ENCODE measurements at regions not wholly inside any gene's neighbourhood (a gene's known extent, or its start where the extent isn't known, plus 50 kb on each side); places are given as distances from the start of the nearest gene placed in this dataset.
"Not testable (repeated sequence)": the region's sequence is repeated elsewhere in the genome, so short reads cannot be mapped to it uniquely, and the experiment has no call there.

DNA sequence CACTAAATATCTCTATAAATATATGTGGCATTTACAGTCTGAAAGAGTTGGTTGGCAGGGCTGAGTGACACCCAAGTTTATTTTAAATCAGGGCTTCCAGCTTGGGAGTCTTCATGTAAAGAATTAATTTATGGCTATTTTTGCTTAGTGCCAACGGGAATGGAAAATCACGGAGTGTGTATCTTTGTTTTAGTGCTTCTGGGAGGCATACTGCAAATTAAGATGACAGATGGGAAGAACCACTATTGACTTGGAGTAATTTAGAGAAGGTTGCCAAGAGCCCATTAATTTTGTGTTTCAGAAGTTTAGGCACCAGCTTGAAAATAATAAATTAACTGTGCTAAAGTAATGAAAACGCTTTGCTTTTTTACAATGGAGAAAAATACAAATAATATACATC is 135.2 kb downstream of the GPR37 start:
- H3K4me3 ChIP-seq (ENCODE audit: low read depth, low read length), result no peak overlapping the region
- POLR2A ChIA-PET, result no interaction called here
- CTCF ChIA-PET, result no interaction called here
- no peak for TF ChIP-seq CTCF (IDR thresholded peaks at IDR 0.05; ENCODE audit: insufficient read depth, low read length, missing control alignments)
- DNase-seq (ENCODE audit: low read depth, low spot score), result no peak

DNA sequence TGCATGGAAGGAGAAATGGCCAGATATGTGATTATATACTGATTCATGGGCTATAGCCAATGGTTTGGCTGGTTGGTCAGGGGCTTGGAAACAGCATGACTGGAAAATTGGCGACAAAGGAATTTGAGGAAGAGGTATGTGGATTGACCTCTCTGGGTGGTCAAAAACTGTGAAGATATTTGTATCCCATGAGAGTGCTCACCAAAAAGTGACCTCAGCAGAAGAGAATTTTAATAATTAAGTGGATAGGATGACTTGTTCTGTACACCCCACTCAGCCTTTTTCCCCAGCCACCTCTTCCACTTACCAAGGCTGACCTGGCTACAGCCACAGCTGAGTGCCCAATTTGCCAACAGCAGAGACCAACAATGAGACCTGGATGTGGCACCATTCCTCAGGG is 146.7 kb downstream of the GPR37 start:
- ChIA-PET CTCF (no interaction called here), POLR2A (no interaction called here)
- no peak overlapping the region for H3K4me3 ChIP-seq (ENCODE audit: low read depth, low read length)
- no peak for TF ChIP-seq CTCF (IDR thresholded peaks at IDR 0.05; ENCODE audit: insufficient read depth, low read length, missing control alignments)
- no peak for DNase-seq (ENCODE audit: low read depth, low spot score)

GRCh38 chr7:124618051-124618450 is 147.5 kb downstream of the GPR37 start:
- CTCF ChIA-PET; DNase-seq (ENCODE audit: low read depth, low spot score): not testable (repeated sequence)

GRCh38 chr7:124603066-124603465 is 162.5 kb downstream of the GPR37 start:
- TF ChIP-seq CTCF (IDR thresholded peaks at IDR 0.05; ENCODE audit: insufficient read depth, low read length, missing control alignments), result no peak
- DNase-seq (ENCODE audit: low read depth, low spot score), result no peak
- CTCF ChIA-PET, result no interaction called here
- H3K4me3 ChIP-seq (ENCODE audit: low read depth, low read length), result no peak overlapping the region
- POLR2A ChIA-PET, result no interaction called here

More at GRCh38 chr7:124618051-124618450, 147.5 kb downstream of the GPR37 start:
- H3K4me3 ChIP-seq (ENCODE audit: low read depth, low read length); POLR2A ChIA-PET: not testable (repeated sequence)

DNA sequence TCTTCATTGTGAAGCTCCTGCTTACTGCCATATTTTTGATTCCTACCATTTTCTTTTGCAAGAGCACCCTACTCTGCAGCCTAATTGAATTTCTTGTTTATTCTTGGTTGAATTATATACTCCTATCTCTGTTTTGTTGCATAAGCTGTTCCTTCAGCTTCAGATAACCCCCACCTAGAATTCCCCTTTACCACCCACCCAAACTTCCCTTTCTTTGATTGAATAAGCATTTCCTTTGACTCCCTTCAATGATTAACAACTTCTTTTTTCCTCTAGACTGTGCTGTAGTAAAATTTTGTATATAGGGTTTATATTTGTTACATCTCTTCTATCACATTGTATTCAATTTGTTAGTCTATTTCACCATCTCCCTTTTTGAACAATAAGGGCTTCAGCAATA is 168.1 kb downstream of the GPR37 start:
- CTCF ChIA-PET, result no interaction called here
- DNase-seq (ENCODE audit: low read depth, low spot score), result no peak
- no peak for TF ChIP-seq CTCF (IDR thresholded peaks at IDR 0.05; ENCODE audit: insufficient read depth, low read length, missing control alignments)
- POLR2A ChIA-PET, result no interaction called here
- no peak overlapping the region for H3K4me3 ChIP-seq (ENCODE audit: low read depth, low read length)

GRCh38 chr7:124596881-124597280 is 168.7 kb downstream of the GPR37 start:
- ChIA-PET POLR2A (no interaction called here), CTCF (no interaction called here)
- TF ChIP-seq CTCF (IDR thresholded peaks at IDR 0.05; ENCODE audit: insufficient read depth, low read length, missing control alignments), result no peak
- H3K4me3 ChIP-seq (ENCODE audit: low read depth, low read length), result no peak overlapping the region
- DNase-seq (ENCODE audit: low read depth, low spot score), result no peak

DNA sequence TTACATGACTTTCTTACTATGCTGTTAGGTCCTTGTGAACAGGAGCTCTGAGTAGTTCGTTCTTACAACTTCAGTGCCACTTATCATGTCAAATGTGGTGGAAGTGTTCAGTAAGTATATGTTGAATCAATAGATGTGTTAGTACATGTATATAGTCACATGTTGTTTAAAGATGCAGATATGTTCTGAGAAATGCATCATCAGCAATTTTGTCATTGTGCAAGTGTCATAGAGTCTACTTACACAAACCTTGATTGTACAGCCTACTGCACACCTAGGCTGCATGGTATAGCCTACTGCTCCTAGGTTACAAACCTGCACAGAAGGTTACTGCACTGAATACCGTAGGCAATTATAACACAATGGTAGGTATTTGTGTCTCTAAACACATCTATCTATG is 174.8 kb downstream of the GPR37 start:
- CTCF ChIA-PET, result no interaction called here
- POLR2A ChIA-PET, result no interaction called here
- TF ChIP-seq CTCF (IDR thresholded peaks at IDR 0.05; ENCODE audit: insufficient read depth, low read length, missing control alignments), result no peak
- no peak overlapping the region for H3K4me3 ChIP-seq (ENCODE audit: low read depth, low read length)
- DNase-seq (ENCODE audit: low read depth, low spot score), result no peak

Data from AG04449 (cell line).